K562 (cell line): ENCODE measurements at regions not wholly inside any gene's neighbourhood (a gene's known extent, or its start where the extent isn't known, plus 50 kb on each side); places are given as distances from the start of the nearest gene placed in this dataset.

Source experiments
- ATAC-seq: fragments of 200-7000 bp; cut with Tn5 transposase; 3 replicates; pipeline ENCODE4 v1.9.1; 2020; ENCODE audit warnings: moderate library complexity
- BruUV-seq: library from RNA; stranded (reverse); fragments of 400-500 nt; replicated peaks from 2 replicates; lab custom pipeline; 2021; lab: Mats Ljungman, UMichigan
- CTCF ChIA-PET: fragments of 300-600 bp; formaldehyde crosslinking; extraction: SDS; loops from one replicate; lab custom pipeline; 2021; ENCODE audit warnings: low intra/inter-chr PET ratio; lab: Yijun Ruan, JAX
- POLR2A ChIA-PET: fragments of 300-600, 350-650 bp; sonication (Branson Sonifier 250); formaldehyde crosslinking; extraction: SDS; loops from one replicate; lab custom pipeline; 2021; ENCODE audit warnings: antibody characterized with exemption, inconsistent platforms; lab: Yijun Ruan, JAX
- DNase-seq, 4 experiments: peaks; one replicate each; pipeline versions ENCODE4 v3.0.0 to v3.0.0-alpha.2; 2011 to 2018; ENCODE audit warnings: low spot score in 3 of 4, mixed read lengths in 3 of 4; ENCODE audit errors: extremely low read depth in 1 of 4
- FAIRE-seq: peaks from 2 replicates; lab custom pipeline; 2011; peaks lifted over from hg19 to GRCh38; lab: Jason Lieb, UNC
- H2AFZ ChIP-seq: 2 replicates; pipeline ENCODE4 v1.6.0; 2011; ENCODE audit warnings: low read depth, low read length, control low read depth, inconsistent platforms
- H3K27ac ChIP-seq: fragments of 200-600 bp; 3 replicates; pipeline ENCODE4 v1.8.0; 2011; ENCODE audit warnings: low read depth, mild to moderate bottlenecking, control low read depth, inconsistent platforms, low read length, moderate library complexity, mixed read lengths; ENCODE audit errors: extremely low read depth
- H3K27me3 ChIP-seq, 2 experiments: fragments of 300-600 bp in 1 of 2; 2 replicates in 1 of 2; 3 replicates in 1 of 2; pipeline versions ENCODE4 v1.6.0 to v1.8.0; 2011; ENCODE audit warnings: inconsistent platforms in 2 of 2, low read length in 2 of 2, mild to moderate bottlenecking in 1 of 2, mixed read lengths in 1 of 2, moderate library complexity in 1 of 2; ENCODE audit not compliant: control insufficient read depth in 2 of 2, insufficient read depth in 2 of 2
- H3K36me3 ChIP-seq: fragments of 300-600 bp; 3 replicates; pipeline ENCODE4 v1.8.0; 2011; ENCODE audit warnings: mild to moderate bottlenecking, low read length, inconsistent platforms; ENCODE audit not compliant: control insufficient read depth, insufficient read depth
- H3K4me1 ChIP-seq, 2 experiments: fragments of 200-600 bp in 1 of 2; replicated peaks in 1 of 2; 2 replicates in 1 of 2; 3 replicates in 1 of 2; pipeline versions ENCODE4 v1.5.1 to v1.8.0; 2011; ENCODE audit warnings: inconsistent platforms in 2 of 2, low read length in 2 of 2, mild to moderate bottlenecking in 1 of 2, mixed read lengths in 1 of 2, moderate library complexity in 1 of 2; ENCODE audit not compliant: control insufficient read depth in 2 of 2, insufficient read depth in 2 of 2
- H3K4me2 ChIP-seq: 2 replicates; pipeline ENCODE4 v1.6.1; 2011; ENCODE audit warnings: low read length, control low read depth, inconsistent platforms, mixed read lengths; ENCODE audit not compliant: insufficient read depth
- H3K4me3 ChIP-seq: fragments of 200-600 bp; sonication (generic), shearing (Covaris generic); 2 replicates; pipeline ENCODE4 v1.5.1; 2016; ENCODE audit warnings: control low read depth, inconsistent platforms
- H3K79me2 ChIP-seq: fragments of 200-600 bp; 3 replicates; pipeline ENCODE4 v1.8.0; 2011; ENCODE audit warnings: low read length, inconsistent platforms; ENCODE audit not compliant: control insufficient read depth, insufficient read depth
- H3K9ac ChIP-seq, 2 experiments: 2 replicates each; pipeline versions ENCODE4 v1.6.0 to v1.6.1; 2011; ENCODE audit warnings: low read depth in 2 of 2, low read length in 2 of 2, control low read depth in 1 of 2, inconsistent platforms in 1 of 2, mild to moderate bottlenecking in 1 of 2, mixed read lengths in 1 of 2; ENCODE audit not compliant: insufficient read depth in 1 of 2
- H3K9me1 ChIP-seq: one replicate; pipeline ENCODE4 v1.6.0; 2011; ENCODE audit warnings: inconsistent platforms, mild to moderate bottlenecking, low read length, moderate library complexity; ENCODE audit not compliant: control insufficient read depth, insufficient read depth
- H3K9me3 ChIP-seq: replicated peaks from 2 replicates; pipeline ENCODE4 v1.5.1; 2011; ENCODE audit warnings: low read depth, low read length, inconsistent platforms; ENCODE audit not compliant: control insufficient read depth, insufficient read depth
- H4K20me1 ChIP-seq: replicated peaks from 2 replicates; pipeline ENCODE4 v1.6.1; 2011; ENCODE audit warnings: low read length, inconsistent platforms, mixed read lengths; ENCODE audit not compliant: control insufficient read depth, insufficient read depth
- ARHGAP35 ChIP-seq: fragments of 450-650 bp; IDR thresholded peaks from 2 replicates; pipeline ENCODE4 v1.6.1; 2018; ENCODE audit not compliant: partially characterized antibody
- ARID1B ChIP-seq: fragments of 450-650 bp; IDR thresholded peaks from 2 replicates; pipeline ENCODE4 v1.6.1; 2016; ENCODE audit warnings: antibody characterized with exemption, mild to moderate bottlenecking, inconsistent platforms
- CHCHD3 ChIP-seq: fragments of 250-450 bp; sonication (Bioruptor Pico); IDR thresholded peaks from 2 replicates; pipeline ENCODE4 v2.1.2; 2022; ENCODE audit warnings: mild to moderate bottlenecking
- DACH1 ChIP-seq: fragments of 450-650 bp; IDR thresholded peaks from 2 replicates; pipeline ENCODE4 v1.6.1; 2018; ENCODE audit not compliant: partially characterized antibody
- FOSL1 ChIP-seq: fragments of 200-800 bp; sonication (Bioruptor generic); conservative IDR thresholded peaks from 2 replicates; pipeline ENCODE4 v1.6.1; 2016; ENCODE audit warnings: missing genetic modification characterization, missing compliant biosample characterization
- SMARCB1 ChIP-seq: IDR thresholded peaks from 2 replicates; pipeline ENCODE4 v1.6.1; 2011; ENCODE audit warnings: improper control_type of control experiment, low read depth; ENCODE audit not compliant: insufficient read length
- SRSF7 ChIP-seq: fragments of 200-400 bp; formaldehyde crosslinking; optimal IDR thresholded peaks from 2 replicates; pipeline ENCODE3; 2017; ENCODE audit warnings: mild to moderate bottlenecking, low read depth, low read length
- SRSF9 ChIP-seq: fragments of 200-400 bp; formaldehyde crosslinking; IDR thresholded peaks from 2 replicates; pipeline ENCODE4 v1.6.1; 2017; ENCODE audit warnings: low read depth, low read length, borderline replicate concordance
- TFE3 ChIP-seq: fragments of 450-650 bp; formaldehyde crosslinking; IDR thresholded peaks from 2 replicates; pipeline ENCODE4 v1.4.0; 2020; ENCODE audit warnings: mild to moderate bottlenecking, mixed read lengths
- ZSCAN29 ChIP-seq: fragments of 450-650 bp; IDR thresholded peaks from 2 replicates; pipeline ENCODE4 v1.6.1; 2017
- in situ Hi-C: fragments of 300-500 bp; cut with MboI; formaldehyde crosslinking; loops from 4 replicates; pipeline ENCODE4 v1.15.0; 2018; ENCODE audit warnings: inconsistent platforms, mixed read lengths
- intact Hi-C: fragments of 100-400 bp; cut with micrococcal nuclease; formaldehyde crosslinking; loops from 2 replicates; pipeline ENCODE4 v1.14.2; 2022

GRCh38 chr4:18480928-18481327 is 459.4 kb upstream of the LCORL start:
- DNase-seq: no peak
- ChIA-PET CTCF (no interaction called here), POLR2A (no interaction called here)
- Histone ChIP-seq H3K4me1 (no peaks in the 10 kb centered on the region), H3K4me2 (no peak overlapping the region), H3K9me1 (no peaks in the 10 kb centered on the region), H3K27ac (no peak overlapping the region), H3K36me3 (no peaks in the 10 kb centered on the region), H4K20me1 (no peaks in the 10 kb centered on the region), H3K27me3 (no peaks in the 10 kb centered on the region), H3K4me3 (no peak overlapping the region), H2AFZ (no peak overlapping the region), H3K9me3 (no peaks in the 10 kb centered on the region; the same call in 1 of the 2 replicates), H3K9ac (no peak overlapping the region), H3K79me2 (no peaks in the 10 kb centered on the region)
- ATAC-seq: no peak
- TF ChIP-seq ZSCAN29 (no peak), ARHGAP35 (no peak), FOSL1 (tag) (no peak), SMARCB1 (no peak), DACH1 (no peak), SRSF7 (no peak), ARID1B (no peak), CHCHD3 (CRISPR knock-in tag) (no peak)
- no peak for FAIRE-seq
- BruUV-seq: no TSS peak
- intact Hi-C loops: no loop called here
- in situ Hi-C loops: no loop called here

- H3K9me3 ChIP-seq: no peaks in the 10 kb centered on the region; the same call in 1 of the 2 replicates
- H3K4me2 ChIP-seq: no peak overlapping the region
- intact Hi-C loops: no loop called here
- BruUV-seq: no TSS peak
- H3K4me1 ChIP-seq: no peaks in the 10 kb centered on the region
- no peak for DNase-seq
- no peaks in the 10 kb centered on the region for H3K36me3 ChIP-seq
- no peak overlapping the region for H3K9ac ChIP-seq
- H3K27me3 ChIP-seq: no peaks in the 10 kb centered on the region
- H2AFZ ChIP-seq: no peak overlapping the region
- peak; percentile 45; the same call in 1 of the 2 replicates for TF ChIP-seq TFE3 (CRISPR knock-in tag)
- TF ChIP-seq SRSF9: no peak
- TF ChIP-seq, all 486 proteins: peak for 1
- Histone ChIP-seq H3K79me2 (no peaks in the 10 kb centered on the region), H4K20me1 (no peaks in the 10 kb centered on the region), H3K4me3 (no peak overlapping the region), H3K27ac (no peak overlapping the region), H3K9me1 (no peaks in the 10 kb centered on the region)
- FAIRE-seq (no peak), ATAC-seq (no peak)
- ChIA-PET CTCF (no interaction called here), POLR2A (no interaction called here)
- in situ Hi-C loops: no loop called here
Measured at GRCh38 chr4:18480342-18480741, 458.8 kb upstream of the LCORL start.
